HCT116 (cell line): ENCODE measurements at regions not wholly inside any gene's neighbourhood (a gene's known extent, or its start where the extent isn't known, plus 50 kb on each side); places are given as distances from the start of the nearest gene placed in this dataset.

ENCODE experiments used
- ATAC-seq: fragments of 200-7000 bp; cut with Tn5 transposase; 2 replicates; pipeline ENCODE4 v1.9.1; 2020; ENCODE audit warnings: mild to moderate bottlenecking, moderate library complexity
- BruUV-seq: library from RNA; stranded (reverse); fragments of 400-500 nt; replicated peaks from 2 replicates; lab custom pipeline; 2021; lab: Mats Ljungman, UMichigan
- CTCF ChIA-PET: fragments of 300-600 bp; sonication (Branson Sonifier 250); formaldehyde crosslinking; loops from one replicate; lab custom pipeline; 2021; ENCODE audit warnings: antibody characterized with exemption; lab: Charles Lee
- POLR2A ChIA-PET: fragments of 300-600, 350-600 bp; sonication (Branson Sonifier 250); formaldehyde crosslinking; loops from one replicate; lab custom pipeline; 2021; ENCODE audit warnings: antibody characterized with exemption; lab: Charles Lee
- RAD21 ChIA-PET, 2 experiments: fragments of 300-600 bp; sonication (Branson Sonifier 250); formaldehyde crosslinking; loops; one replicate each; lab custom pipeline; 2023; ENCODE audit warnings: low total read pairs in 2 of 2; ENCODE audit not compliant: uncharacterized antibody in 2 of 2, unreplicated experiment in 2 of 2, low non-redundant PET in 1 of 2; lab: Charles Lee
- DNase-seq: peaks from one replicate; pipeline ENCODE4 v3.0.0-alpha.2; 2010; ENCODE audit warnings: low read depth, low spot score
- H2AFZ ChIP-seq: fragments of 200-600 bp; shearing (Covaris generic), sonication (generic); 2 replicates; pipeline ENCODE4 v1.6.1; 2017; ENCODE audit warnings: low read depth, mixed run types, mixed read lengths, antibody characterized with exemption, low read length; ENCODE audit not compliant: poor library complexity, severe bottlenecking
- H3K27ac ChIP-seq: 2 replicates; pipeline ENCODE4 v1.5.1; 2012; ENCODE audit warnings: low read depth, low read length
- H3K27me3 ChIP-seq: fragments of 200-600 bp; sonication (generic); 2 replicates; pipeline ENCODE4 v1.6.1; 2016; ENCODE audit warnings: mixed run types, low read length, mixed read lengths; ENCODE audit not compliant: insufficient read depth
- H3K36me3 ChIP-seq, 2 experiments: fragments of 200-500 bp in 1 of 2; fragments of 200-600 bp in 1 of 2; sonication (Bioruptor generic) in 1 of 2; sonication (generic) in 1 of 2; 2 replicates each; pipeline versions ENCODE4 v1.5.1 to v1.6.1; 2014 to 2016; ENCODE audit warnings: low read length in 2 of 2, inconsistent platforms in 1 of 2, mixed read lengths in 1 of 2, mixed run types in 1 of 2; ENCODE audit not compliant: insufficient read depth in 2 of 2, control insufficient read depth in 1 of 2
- H3K4me1 ChIP-seq, 2 experiments: fragments of 200-600 bp in 1 of 2; sonication (generic) in 1 of 2; 2 replicates each; pipeline versions ENCODE4 v1.5.1 to v1.6.1; 2012 to 2017; ENCODE audit warnings: low read length in 2 of 2, inconsistent platforms in 1 of 2, mild to moderate bottlenecking in 1 of 2, mixed read lengths in 1 of 2, mixed run types in 1 of 2, moderate library complexity in 1 of 2; ENCODE audit not compliant: insufficient read depth in 2 of 2, control insufficient read depth in 1 of 2
- H3K4me2 ChIP-seq: fragments of 200-600 bp; sonication (generic); 2 replicates; pipeline ENCODE4 v1.6.1; 2017; ENCODE audit warnings: mixed run types, low read length, mixed read lengths
- H3K4me3 ChIP-seq, 2 experiments: fragments of 200-600 bp in 1 of 2; sonication (generic) in 1 of 2; replicated peaks in 1 of 2; 2 replicates each; pipeline ENCODE4 v1.5.1; 2011 to 2016; ENCODE audit warnings: low read length in 2 of 2, control low read depth in 1 of 2, low read depth in 1 of 2, mild to moderate bottlenecking in 1 of 2, mixed read lengths in 1 of 2, mixed run types in 1 of 2
- H3K79me2 ChIP-seq: fragments of 200-600 bp; sonication (generic); 2 replicates; pipeline ENCODE4 v1.6.1; 2017; ENCODE audit warnings: mild to moderate bottlenecking, mixed run types, low read length, moderate library complexity, mixed read lengths; ENCODE audit not compliant: insufficient read depth
- H3K9ac ChIP-seq: fragments of 200-600 bp; sonication (generic); 2 replicates; pipeline ENCODE4 v1.6.1; 2016; ENCODE audit warnings: low read length, mixed read lengths
- H3K9me2 ChIP-seq: fragments of 200-600 bp; sonication (generic), shearing (Covaris generic); 2 replicates; pipeline ENCODE4 v1.6.1; 2017; ENCODE audit warnings: mixed run types, mild to moderate bottlenecking, moderate library complexity; ENCODE audit not compliant: insufficient read depth
- H3K9me3 ChIP-seq, 2 experiments: fragments of 200-500 bp in 1 of 2; fragments of 200-600 bp in 1 of 2; sonication (Bioruptor generic) in 1 of 2; sonication (generic) in 1 of 2; 2 replicates each; pipeline ENCODE4 v1.6.1; 2014 to 2017; ENCODE audit warnings: low read length in 2 of 2, mixed read lengths in 2 of 2, inconsistent platforms in 1 of 2, low read depth in 1 of 2, mild to moderate bottlenecking in 1 of 2, mixed run types in 1 of 2, moderate library complexity in 1 of 2; ENCODE audit not compliant: control insufficient read depth in 1 of 2, insufficient read depth in 1 of 2
- H4K20me1 ChIP-seq: fragments of 200-600 bp; sonication (generic), shearing (Covaris generic); 2 replicates; pipeline ENCODE4 v1.6.1; 2017; ENCODE audit warnings: mixed run types, mild to moderate bottlenecking, moderate library complexity; ENCODE audit not compliant: insufficient read depth
- CEBPB ChIP-seq: IDR thresholded peaks from 2 replicates; pipeline ENCODE4 v1.6.1; 2012; ENCODE audit warnings: low read depth
- EGR1 ChIP-seq: IDR thresholded peaks from 2 replicates; pipeline ENCODE4 v1.6.1; 2012; ENCODE audit warnings: low read depth
- ELF1 ChIP-seq: IDR thresholded peaks from 2 replicates; pipeline ENCODE4 v1.6.1; 2012; ENCODE audit warnings: low read depth, borderline replicate concordance
- EZH2phosphoT487 ChIP-seq: fragments of 200-600 bp; IDR thresholded peaks from 2 replicates; pipeline ENCODE4 v1.6.1; 2018; ENCODE audit warnings: antibody characterized with exemption, borderline replicate concordance
- FOSL1 ChIP-seq: IDR thresholded peaks from 2 replicates; pipeline ENCODE4 v1.6.1; 2012; ENCODE audit warnings: low read depth
- JUND ChIP-seq: IDR thresholded peaks from 2 replicates; pipeline ENCODE4 v1.6.1; 2012
- SIN3A ChIP-seq: IDR thresholded peaks from 2 replicates; pipeline ENCODE4 v1.6.1; 2012; ENCODE audit warnings: low read depth
- SP1 ChIP-seq: IDR thresholded peaks from 2 replicates; pipeline ENCODE4 v1.6.1; 2012; ENCODE audit warnings: low read depth
- SRF ChIP-seq: IDR thresholded peaks from 2 replicates; pipeline ENCODE4 v1.6.1; 2012; ENCODE audit warnings: low read depth
- YY1 ChIP-seq: IDR thresholded peaks from 2 replicates; pipeline ENCODE4 v1.6.1; 2011; ENCODE audit warnings: low read length, low read depth, moderate library complexity, mild to moderate bottlenecking; ENCODE audit not compliant: insufficient replicate concordance; ENCODE audit errors: extremely low read depth
- ZFX ChIP-seq: fragments of 450-650 bp; IDR thresholded peaks from 2 replicates; pipeline ENCODE4 v1.6.1; 2017
- intact Hi-C: fragments of 100-400 bp; cut with micrococcal nuclease; formaldehyde crosslinking; loops from 2 replicates; pipeline ENCODE4 v1.10.0; 2022
- TF ChIP-seq, protein P1 (sequence below): IDR thresholded peaks from 2 replicates; pipeline ENCODE4 v1.6.1; 2011; ENCODE audit warnings: mild to moderate bottlenecking, low read length, moderate library complexity; ENCODE audit not compliant: insufficient replicate concordance; ENCODE audit errors: extremely low read depth
- TF ChIP-seq, protein P2 (sequence below), 3 experiments: fragments of 200-600 bp in 1 of 3; sonication (generic) in 1 of 3; IDR thresholded peaks in 2 of 3; conservative IDR thresholded peaks in 1 of 3; 2 replicates each; pipeline ENCODE4 v1.5.1; 2012 to 2017; ENCODE audit warnings: low read depth in 2 of 3, low read length in 2 of 3, antibody characterized with exemption in 1 of 3, borderline replicate concordance in 1 of 3, control low read depth in 1 of 3, mild to moderate bottlenecking in 1 of 3, mixed read lengths in 1 of 3, mixed run types in 1 of 3, moderate library complexity in 1 of 3; ENCODE audit not compliant: insufficient read depth in 1 of 3

DNA sequence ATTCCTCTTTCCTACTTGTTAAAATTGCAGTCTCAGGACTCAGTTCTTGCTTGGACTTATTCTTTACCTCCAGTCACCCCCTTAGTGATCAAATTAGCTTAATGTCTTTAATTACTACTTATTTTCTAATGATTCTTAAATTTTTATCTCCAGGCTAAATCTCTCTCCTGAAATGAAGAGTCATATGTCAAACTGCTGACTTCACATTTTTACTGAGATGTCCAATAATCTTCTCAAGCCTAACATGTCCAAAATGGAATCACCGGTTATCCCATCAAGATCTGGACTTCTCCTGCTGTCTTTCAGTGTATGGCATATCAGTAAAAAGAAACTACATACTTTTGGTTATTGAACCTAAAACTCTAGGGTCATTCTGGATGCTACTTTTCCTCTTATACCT lies 332.3 kb upstream of the HTR2C start:
- CTCF ChIA-PET = no interaction called here
- H3K36me3 ChIP-seq = no peaks in the 10 kb centered on the region
- no peaks in the 10 kb centered on the region for H3K79me2 ChIP-seq
- no peaks in the 10 kb centered on the region for H3K4me1 ChIP-seq
- RAD21 ChIA-PET = no interaction called here
- H4K20me1 ChIP-seq = no peaks in the 10 kb centered on the region
- no peaks in the 10 kb centered on the region for H3K9me3 ChIP-seq
- no peak overlapping the region for H3K4me3 ChIP-seq
- H3K4me2 ChIP-seq = no peak overlapping the region
- no peak for TF ChIP-seq SP1
- no peak for TF ChIP-seq FOSL1
- no peak for TF ChIP-seq SIN3A
- no peak for TF ChIP-seq EZH2phosphoT487
- no peak for TF ChIP-seq JUND
- no peak for TF ChIP-seq CEBPB
- TF ChIP-seq, protein P1, sequence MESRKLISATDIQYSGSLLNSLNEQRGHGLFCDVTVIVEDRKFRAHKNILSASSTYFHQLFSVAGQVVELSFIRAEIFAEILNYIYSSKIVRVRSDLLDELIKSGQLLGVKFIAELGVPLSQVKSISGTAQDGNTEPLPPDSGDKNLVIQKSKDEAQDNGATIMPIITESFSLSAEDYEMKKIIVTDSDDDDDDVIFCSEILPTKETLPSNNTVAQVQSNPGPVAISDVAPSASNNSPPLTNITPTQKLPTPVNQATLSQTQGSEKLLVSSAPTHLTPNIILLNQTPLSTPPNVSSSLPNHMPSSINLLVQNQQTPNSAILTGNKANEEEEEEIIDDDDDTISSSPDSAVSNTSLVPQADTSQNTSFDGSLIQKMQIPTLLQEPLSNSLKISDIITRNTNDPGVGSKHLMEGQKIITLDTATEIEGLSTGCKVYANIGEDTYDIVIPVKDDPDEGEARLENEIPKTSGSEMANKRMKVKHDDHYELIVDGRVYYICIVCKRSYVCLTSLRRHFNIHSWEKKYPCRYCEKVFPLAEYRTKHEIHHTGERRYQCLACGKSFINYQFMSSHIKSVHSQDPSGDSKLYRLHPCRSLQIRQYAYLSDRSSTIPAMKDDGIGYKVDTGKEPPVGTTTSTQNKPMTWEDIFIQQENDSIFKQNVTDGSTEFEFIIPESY = no peak
- no peak for TF ChIP-seq ZFX
- no peak for TF ChIP-seq EGR1
- intact Hi-C loops = no loop called here
- DNase-seq (no peak), ATAC-seq (no peak)
- H3K9me2 ChIP-seq = no peaks in the 10 kb centered on the region
- no peaks in the 10 kb centered on the region for H3K27me3 ChIP-seq
- no peak overlapping the region for H3K27ac ChIP-seq
- no peak overlapping the region for H2AFZ ChIP-seq
- POLR2A ChIA-PET = no interaction called here
- no TSS peak for BruUV-seq
- no peak overlapping the region for H3K9ac ChIP-seq

DNA sequence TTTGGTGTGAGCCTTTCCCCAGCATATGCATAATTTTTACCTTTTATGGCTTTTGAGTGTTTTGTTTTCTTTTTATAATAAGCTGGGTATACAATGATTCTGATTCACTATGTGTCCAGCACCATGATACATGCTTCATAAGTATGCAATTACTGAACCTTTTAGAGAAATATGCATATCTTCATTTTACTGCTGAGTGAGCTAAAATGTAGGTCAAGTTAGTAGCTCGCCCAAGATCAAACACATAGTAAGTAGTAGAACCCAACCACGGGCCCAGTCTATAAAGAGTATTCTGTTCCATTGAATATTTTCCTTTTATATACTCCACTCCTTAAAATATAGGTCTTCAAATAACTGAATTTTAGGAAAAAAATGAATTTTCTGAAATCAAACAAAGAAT lies 362.4 kb upstream of the HTR2C start:
- Histone ChIP-seq H3K36me3 (no peaks in the 10 kb centered on the region), H3K4me1 (no peaks in the 10 kb centered on the region), H4K20me1 (no peaks in the 10 kb centered on the region), H3K9me3 (no peaks in the 10 kb centered on the region), H3K4me2 (no peak overlapping the region), H3K9ac (no peak overlapping the region), H3K9me2 (no peaks in the 10 kb centered on the region), H3K27me3 (no peaks in the 10 kb centered on the region), H2AFZ (no peak overlapping the region), H3K4me3 (no peak overlapping the region), H3K79me2 (no peaks in the 10 kb centered on the region), H3K27ac (no peak overlapping the region)
- no TSS peak for BruUV-seq
- ATAC-seq = no peak
- intact Hi-C loops = no loop called here
- ChIA-PET RAD21 (no interaction called here), POLR2A (no interaction called here), CTCF (no interaction called here)
- no peak for DNase-seq
- TF ChIP-seq SRF = no peak
- TF ChIP-seq, protein P2, sequence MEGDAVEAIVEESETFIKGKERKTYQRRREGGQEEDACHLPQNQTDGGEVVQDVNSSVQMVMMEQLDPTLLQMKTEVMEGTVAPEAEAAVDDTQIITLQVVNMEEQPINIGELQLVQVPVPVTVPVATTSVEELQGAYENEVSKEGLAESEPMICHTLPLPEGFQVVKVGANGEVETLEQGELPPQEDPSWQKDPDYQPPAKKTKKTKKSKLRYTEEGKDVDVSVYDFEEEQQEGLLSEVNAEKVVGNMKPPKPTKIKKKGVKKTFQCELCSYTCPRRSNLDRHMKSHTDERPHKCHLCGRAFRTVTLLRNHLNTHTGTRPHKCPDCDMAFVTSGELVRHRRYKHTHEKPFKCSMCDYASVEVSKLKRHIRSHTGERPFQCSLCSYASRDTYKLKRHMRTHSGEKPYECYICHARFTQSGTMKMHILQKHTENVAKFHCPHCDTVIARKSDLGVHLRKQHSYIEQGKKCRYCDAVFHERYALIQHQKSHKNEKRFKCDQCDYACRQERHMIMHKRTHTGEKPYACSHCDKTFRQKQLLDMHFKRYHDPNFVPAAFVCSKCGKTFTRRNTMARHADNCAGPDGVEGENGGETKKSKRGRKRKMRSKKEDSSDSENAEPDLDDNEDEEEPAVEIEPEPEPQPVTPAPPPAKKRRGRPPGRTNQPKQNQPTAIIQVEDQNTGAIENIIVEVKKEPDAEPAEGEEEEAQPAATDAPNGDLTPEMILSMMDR (IDR thresholded peaks at IDR 0.05 in 2 of 3, conservative IDR thresholded peaks at IDR 0.05 in 1 of 3; ENCODE audit: borderline replicate concordance in 1 of 3, insufficient read depth in 1 of 3, low read depth in 2 of 3, low read length in 2 of 3) = no peak
- TF ChIP-seq EZH2phosphoT487 = no peak
- TF ChIP-seq YY1 = no peak
- TF ChIP-seq, protein P1 = no peak
- no peak for TF ChIP-seq ELF1
